HepG2 (cell line): ENCODE measurements at regions not wholly inside any gene's neighbourhood (a gene's known extent, or its start where the extent isn't known, plus 50 kb on each side); places are given as distances from the start of the nearest gene placed in this dataset.

Source experiments
- RBAK ChIP-seq: sonication (generic); formaldehyde crosslinking; IDR thresholded peaks from 2 replicates; pipeline ENCODE4 v1.5.1; 2020; ENCODE audit warnings: mild to moderate bottlenecking, missing genetic modification reagents
- ZFP41 ChIP-seq: sonication (generic); formaldehyde crosslinking; IDR thresholded peaks from 2 replicates; pipeline ENCODE4 v1.4.0; 2020; ENCODE audit warnings: mild to moderate bottlenecking, missing genetic modification reagents, borderline replicate concordance
- TF ChIP-seq, protein P1 (sequence below): IDR thresholded peaks from 2 replicates; pipeline ENCODE4 v1.6.1; 2016

DNA sequence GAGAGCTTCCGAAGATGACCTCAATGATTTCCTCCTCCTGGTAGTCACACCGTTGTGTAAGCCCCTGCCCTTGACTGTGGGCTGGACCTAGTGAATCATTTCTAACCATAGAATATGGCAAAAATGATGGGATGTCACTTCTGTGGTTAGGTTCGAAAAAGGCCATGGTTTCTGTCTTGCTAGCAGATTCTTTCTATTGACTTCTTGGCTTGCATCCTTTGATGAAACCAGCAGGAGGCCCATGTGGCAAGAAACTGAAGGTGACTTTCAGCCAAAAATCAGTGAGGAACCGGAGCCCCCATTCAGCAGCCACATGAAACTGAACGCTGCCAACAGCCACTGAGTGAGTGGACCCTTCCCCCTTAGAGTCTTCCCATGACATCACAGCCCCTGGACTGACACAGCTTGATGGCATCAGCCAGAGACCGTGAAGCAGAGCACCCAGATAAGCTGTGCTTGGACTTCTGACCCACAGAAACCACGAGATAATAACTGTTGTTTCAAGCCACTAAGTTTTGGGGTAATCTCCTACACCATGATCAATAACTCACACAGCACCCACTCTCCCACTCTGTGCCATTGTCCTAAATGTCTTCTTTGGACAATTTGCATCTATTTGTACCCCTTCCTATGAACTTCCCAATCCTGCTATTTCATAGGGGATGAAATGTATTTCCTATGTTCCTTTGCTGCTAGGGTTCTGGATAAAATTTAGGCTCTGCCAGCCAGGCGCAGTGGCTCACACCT is 148.0 kb upstream of the STX18 start:
- TF ChIP-seq RBAK (no peak), ZFP41 (CRISPR knock-in tag) (no peak)
- TF ChIP-seq, protein P1, sequence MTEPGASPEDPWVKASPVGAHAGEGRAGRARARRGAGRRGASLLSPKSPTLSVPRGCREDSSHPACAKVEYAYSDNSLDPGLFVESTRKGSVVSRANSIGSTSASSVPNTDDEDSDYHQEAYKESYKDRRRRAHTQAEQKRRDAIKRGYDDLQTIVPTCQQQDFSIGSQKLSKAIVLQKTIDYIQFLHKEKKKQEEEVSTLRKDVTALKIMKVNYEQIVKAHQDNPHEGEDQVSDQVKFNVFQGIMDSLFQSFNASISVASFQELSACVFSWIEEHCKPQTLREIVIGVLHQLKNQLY = no peak
